Panc1 (cell line): ENCODE measurements at regions not wholly inside any gene's neighbourhood (a gene's known extent, or its start where the extent isn't known, plus 50 kb on each side); places are given as distances from the start of the nearest gene placed in this dataset.

Source experiments
- ATAC-seq: fragments of 200-7000 bp; cut with Tn5 transposase; 2 replicates; pipeline ENCODE4 v1.9.1; 2020; ENCODE audit warnings: mild to moderate bottlenecking, moderate library complexity
- BruUV-seq: library from RNA; stranded (reverse); fragments of 400-500 nt; replicated peaks from 2 replicates; lab custom pipeline; 2021; lab: Mats Ljungman, UMichigan
- CTCF ChIA-PET: fragments of 300-600 bp; sonication (Branson Sonifier 250); formaldehyde crosslinking; loops from one replicate; lab custom pipeline; 2022; ENCODE audit warnings: antibody characterized with exemption; lab: Charles Lee
- POLR2A ChIA-PET: fragments of 300-600 bp; sonication (Branson Sonifier 250); formaldehyde crosslinking; loops from one replicate; lab custom pipeline; 2022; ENCODE audit warnings: antibody characterized with exemption; lab: Charles Lee
- DNase-seq: peaks from one replicate; pipeline ENCODE4 v3.0.0-alpha.2; 2010; ENCODE audit warnings: low read depth, low spot score
- H3K27ac ChIP-seq: 2 replicates; pipeline ENCODE4 v1.5.1; 2011; ENCODE audit warnings: mild to moderate bottlenecking, low read length, inconsistent platforms
- H3K27me3 ChIP-seq: fragments of 200-500 bp; sonication (Bioruptor generic); 2 replicates; pipeline ENCODE4 v1.6.0; 2014; ENCODE audit warnings: low read length, inconsistent platforms; ENCODE audit not compliant: control insufficient read depth, insufficient read depth
- H3K36me3 ChIP-seq: fragments of 200-500 bp; sonication (Bioruptor generic); 2 replicates; pipeline ENCODE4 v1.5.1; 2014; ENCODE audit warnings: inconsistent platforms, mild to moderate bottlenecking, low read length, moderate library complexity; ENCODE audit not compliant: control insufficient read depth, insufficient read depth
- H3K4me1 ChIP-seq: 2 replicates; pipeline ENCODE4 v1.5.1; 2011; ENCODE audit warnings: inconsistent platforms, mild to moderate bottlenecking, low read length, moderate library complexity; ENCODE audit not compliant: control insufficient read depth, insufficient read depth
- H3K4me3 ChIP-seq, 2 experiments: 2 replicates each; pipeline ENCODE4 v1.5.1; 2011 to 2012; ENCODE audit warnings: low read depth in 2 of 2, low read length in 2 of 2, mild to moderate bottlenecking in 2 of 2, inconsistent platforms in 1 of 2, moderate library complexity in 1 of 2
- H3K9me3 ChIP-seq: fragments of 200-500 bp; sonication (Bioruptor generic); 2 replicates; pipeline ENCODE4 v1.5.1; 2014; ENCODE audit warnings: low read depth, mild to moderate bottlenecking, inconsistent platforms, low read length, moderate library complexity; ENCODE audit not compliant: control insufficient read depth, insufficient read depth
- CTCF ChIP-seq: fragments of 450-650 bp; IDR thresholded peaks from 2 replicates; pipeline ENCODE4 v1.5.1; 2017; ENCODE audit warnings: mild to moderate bottlenecking
- POLR2AphosphoS5 ChIP-seq: IDR thresholded peaks from 2 replicates; pipeline ENCODE4 v1.6.1; 2012; ENCODE audit warnings: mild to moderate bottlenecking, low read depth, low read length, moderate library complexity
- REST ChIP-seq, 2 experiments: IDR thresholded peaks; 2 replicates each; pipeline ENCODE4 v1.6.1; 2011 to 2012; ENCODE audit warnings: low read depth in 2 of 2, control low read depth in 1 of 2, low read length in 1 of 2, mild to moderate bottlenecking in 1 of 2, moderate library complexity in 1 of 2; ENCODE audit not compliant: insufficient read depth in 1 of 2
- SIN3A ChIP-seq: IDR thresholded peaks from 2 replicates; pipeline ENCODE4 v1.6.1; 2012; ENCODE audit warnings: low read depth, mild to moderate bottlenecking, low read length, moderate library complexity, borderline replicate concordance; ENCODE audit not compliant: insufficient read depth
- TCF7L2 ChIP-seq: IDR thresholded peaks from 2 replicates; pipeline ENCODE4 v1.6.1; 2011; ENCODE audit warnings: mild to moderate bottlenecking, low read depth, low read length, inconsistent platforms
- in situ Hi-C: cut with HindIII; loops from 2 replicates; pipeline ENCODE4 v1.10.0; 2016; ENCODE audit warnings: low sequenced_read_pairs, low pct_unique_long_range_greater_than_20kb
- intact Hi-C: fragments of 100-400 bp; cut with micrococcal nuclease; formaldehyde crosslinking; loops from one replicate; pipeline ENCODE4 v1.10.0; 2022; ENCODE audit not compliant: unreplicated experiment

- no peak for DNase-seq
- H3K27ac ChIP-seq = no peak overlapping the region
- H3K36me3 ChIP-seq = no peaks in the 10 kb centered on the region
- in situ Hi-C loops = no loop called here
- no peak for ATAC-seq
- H3K9me3 ChIP-seq = no peaks in the 10 kb centered on the region
- BruUV-seq = no TSS peak
- TF ChIP-seq SIN3A = no peak
- no peak for TF ChIP-seq CTCF
- TF ChIP-seq REST (IDR thresholded peaks at IDR 0.05; ENCODE audit: insufficient read depth in 1 of 2, low read depth in 2 of 2, low read length in 1 of 2) = no peak
- no peak for TF ChIP-seq POLR2AphosphoS5
- TF ChIP-seq TCF7L2 = no peak
- CTCF ChIA-PET = no interaction called here
- POLR2A ChIA-PET = no interaction called here
- no peaks in the 10 kb centered on the region for H3K4me1 ChIP-seq
- intact Hi-C loops = no loop called here
- H3K27me3 ChIP-seq = no peaks in the 10 kb centered on the region
- H3K4me3 ChIP-seq = no peak overlapping the region
Observed at GRCh38 chr12:46917821-46918220, 92.0 kb upstream of the SLC38A4 start.

- intact Hi-C loops (no loop called here), in situ Hi-C loops (no loop called here)
- TF ChIP-seq REST (IDR thresholded peaks at IDR 0.05; ENCODE audit: insufficient read depth in 1 of 2, low read depth in 2 of 2, low read length in 1 of 2) (no peak), CTCF (no peak), TCF7L2 (no peak), POLR2AphosphoS5 (no peak), SIN3A (no peak)
- Histone ChIP-seq H3K4me1 (no peaks in the 10 kb centered on the region), H3K4me3 (no peak overlapping the region), H3K27me3 (no peaks in the 10 kb centered on the region), H3K27ac (no peak overlapping the region), H3K9me3 (no peaks in the 10 kb centered on the region), H3K36me3 (no peaks in the 10 kb centered on the region)
- POLR2A ChIA-PET = no interaction called here
- CTCF ChIA-PET = no interaction called here
- ATAC-seq (no peak), DNase-seq (no peak)
- no TSS peak for BruUV-seq
Observed at GRCh38 chr12:46918631-46919030, 92.8 kb upstream of the SLC38A4 start.
